ENCODE measurements at regions not wholly inside any gene's neighbourhood (a gene's known extent, or its start where the extent isn't known, plus 50 kb on each side); places are given as distances from the start of the nearest gene placed in this dataset.

- Histone ChIP-seq H3K27me3 (ENCODE audit: control insufficient read depth, insufficient read depth, low read length) (no peaks in the 10 kb centered on the region), H3K9me3 (replicated peaks; ENCODE audit: low read length) (no peaks in the 10 kb centered on the region), H3K36me3 (ENCODE audit: insufficient read depth, low read length) (no peaks in the 10 kb centered on the region), H3K9ac (ENCODE audit: low read depth, low read length) (no peak overlapping the region), H3K4me3 (ENCODE audit: low read length) (no peak overlapping the region), H3K4me2 (ENCODE audit: low read length) (no peak overlapping the region), H3K4me1 (ENCODE audit: control insufficient read depth, insufficient read depth, low read length) (peaks cover 16% of the 10 kb centered on the region)
Measured at GRCh38 chr6:50143011-50143719, 93.4 kb upstream of the DEFB112 start.

GRCh38 chr6:50145125-50145524, 95.4 kb upstream of the DEFB112 start:
- H3K4me1 ChIP-seq (ENCODE audit: control insufficient read depth, insufficient read depth, low read length), result peaks cover 16% of the 10 kb centered on the region
- no peak overlapping the region for H3K4me3 ChIP-seq (ENCODE audit: low read length)
- no peak overlapping the region for H3K4me2 ChIP-seq (ENCODE audit: low read length)
- no peak overlapping the region for H3K9ac ChIP-seq (ENCODE audit: low read depth, low read length)
- H3K27me3 ChIP-seq (ENCODE audit: control insufficient read depth, insufficient read depth, low read length), result no peaks in the 10 kb centered on the region
- H3K9me3 ChIP-seq (replicated peaks; ENCODE audit: low read length), result no peaks in the 10 kb centered on the region
- H3K36me3 ChIP-seq (ENCODE audit: insufficient read depth, low read length), result no peaks in the 10 kb centered on the region

- no peaks in the 10 kb centered on the region for H3K36me3 ChIP-seq (ENCODE audit: insufficient read depth, low read length)
- peaks cover 16% of the 10 kb centered on the region for H3K4me1 ChIP-seq (ENCODE audit: control insufficient read depth, insufficient read depth, low read length)
- no peaks in the 10 kb centered on the region for H3K27me3 ChIP-seq (ENCODE audit: control insufficient read depth, insufficient read depth, low read length)
- no peak overlapping the region for H3K9ac ChIP-seq (ENCODE audit: low read depth, low read length)
- H3K9me3 ChIP-seq (replicated peaks; ENCODE audit: low read length), result no peaks in the 10 kb centered on the region
- H3K4me3 ChIP-seq (ENCODE audit: low read length), result no peak overlapping the region
- H3K4me2 ChIP-seq (ENCODE audit: low read length), result peak overlapping the region; percentile 61
Measured at GRCh38 chr6:50147371-50147770, 97.6 kb upstream of the DEFB112 start.

DNA sequence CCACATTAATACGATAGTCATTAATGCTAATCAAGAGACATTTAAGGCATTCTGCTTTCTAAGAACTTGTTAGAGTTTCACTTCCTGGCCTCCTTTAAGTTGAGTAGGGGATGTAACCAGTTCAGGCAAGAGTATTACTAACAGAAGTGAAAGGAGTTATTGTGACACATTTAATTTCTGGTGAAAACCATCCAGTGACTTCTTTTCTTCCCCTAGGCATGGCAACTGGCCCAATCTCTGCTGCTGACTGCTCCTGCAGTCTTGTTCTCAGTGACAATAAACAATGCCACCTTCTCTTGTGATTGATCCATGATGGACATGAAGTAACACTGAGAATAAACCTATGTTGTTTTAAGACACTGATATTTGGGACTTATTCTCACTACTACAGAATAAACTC, 130.9 kb upstream of the DEFB112 start:
- Histone ChIP-seq H3K9ac (ENCODE audit: low read depth, low read length) (no peak overlapping the region), H3K4me1 (ENCODE audit: control insufficient read depth, insufficient read depth, low read length) (no peaks in the 10 kb centered on the region), H3K27me3 (ENCODE audit: control insufficient read depth, insufficient read depth, low read length) (no peaks in the 10 kb centered on the region), H3K9me3 (replicated peaks; ENCODE audit: low read length) (no peaks in the 10 kb centered on the region), H3K36me3 (ENCODE audit: insufficient read depth, low read length) (no peaks in the 10 kb centered on the region), H3K4me2 (ENCODE audit: low read length) (no peak overlapping the region), H3K4me3 (ENCODE audit: low read length) (no peak overlapping the region)

DNA sequence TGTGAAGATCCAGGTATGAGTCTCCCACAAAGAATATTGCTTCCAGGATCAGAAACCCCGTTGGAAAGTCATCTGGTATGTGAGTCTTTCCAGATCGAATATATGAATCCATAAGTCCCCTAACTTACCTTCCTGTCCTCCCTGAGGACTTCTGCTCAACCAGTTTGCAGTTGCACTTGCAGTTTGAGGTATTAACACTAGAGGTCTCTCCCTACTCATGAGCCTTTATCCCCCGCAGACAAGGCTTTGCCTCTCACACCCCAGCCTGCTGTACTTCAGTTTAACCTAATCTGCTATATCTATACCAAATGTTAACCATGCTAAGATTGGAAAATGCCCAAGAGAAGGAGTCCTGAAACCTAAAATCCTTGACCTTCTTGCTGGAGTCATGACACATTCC, 135.3 kb upstream of the DEFB112 start:
- Histone ChIP-seq H3K9ac (ENCODE audit: low read depth, low read length) (no peak overlapping the region), H3K4me3 (ENCODE audit: low read length) (no peak overlapping the region), H3K36me3 (ENCODE audit: insufficient read depth, low read length) (no peaks in the 10 kb centered on the region), H3K4me2 (ENCODE audit: low read length) (no peak overlapping the region), H3K4me1 (ENCODE audit: control insufficient read depth, insufficient read depth, low read length) (no peaks in the 10 kb centered on the region), H3K27me3 (ENCODE audit: control insufficient read depth, insufficient read depth, low read length) (no peaks in the 10 kb centered on the region), H3K9me3 (replicated peaks; ENCODE audit: low read length) (no peaks in the 10 kb centered on the region)

DNA sequence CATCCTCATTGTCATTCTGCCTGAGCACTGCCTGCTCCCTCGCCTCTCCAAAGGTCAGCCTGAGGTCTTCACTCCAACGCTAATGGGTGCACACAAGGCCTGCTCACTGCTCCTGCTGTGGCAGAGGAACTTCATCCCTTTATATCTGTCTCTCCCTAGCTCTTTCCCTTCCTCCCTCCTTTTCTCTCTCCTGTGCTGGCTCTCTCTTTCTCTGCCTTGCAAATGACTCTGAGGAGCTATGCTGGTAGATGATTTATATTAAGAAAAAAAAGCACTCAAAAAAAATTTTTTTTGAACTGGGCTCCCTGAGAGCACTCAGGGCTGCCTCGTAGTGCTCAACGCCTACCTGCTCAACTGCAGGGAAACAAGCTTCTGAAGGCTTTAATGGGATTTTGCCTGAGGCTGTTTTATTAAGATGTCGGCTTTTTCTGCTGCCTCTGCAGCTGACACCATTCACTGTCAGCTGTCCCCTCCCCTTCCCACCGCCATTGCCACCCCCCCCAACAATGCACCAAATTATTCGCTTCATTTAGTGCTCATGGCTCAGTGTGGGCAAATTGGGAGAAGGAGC, 137.7 kb upstream of the DEFB112 start:
- H3K4me1 ChIP-seq (ENCODE audit: control insufficient read depth, insufficient read depth, low read length), result no peaks in the 10 kb centered on the region

DNA sequence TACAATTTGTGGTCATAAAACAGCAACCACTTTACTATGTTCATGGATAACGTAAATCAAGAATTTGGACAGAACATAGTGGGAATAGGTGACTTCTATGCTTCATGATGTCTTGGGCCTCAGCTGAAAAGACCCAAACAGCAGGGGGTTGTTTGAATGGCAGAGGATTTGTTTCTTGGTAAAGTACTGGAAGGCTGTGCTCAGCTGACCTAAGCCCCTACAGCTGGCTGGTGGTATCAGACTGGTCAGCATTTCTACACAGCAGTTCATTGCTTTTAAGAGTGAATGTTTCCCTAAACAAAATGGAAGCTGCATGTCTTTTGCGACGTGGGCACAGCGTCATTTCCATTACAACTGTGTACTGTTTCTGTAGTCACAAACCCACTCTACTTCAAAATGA, 148.5 kb upstream of the DEFB112 start:
- no peaks in the 10 kb centered on the region for H3K27me3 ChIP-seq (ENCODE audit: control insufficient read depth, insufficient read depth, low read length)
- no peak overlapping the region for H3K9ac ChIP-seq (ENCODE audit: low read depth, low read length)
- no peak overlapping the region for H3K4me3 ChIP-seq (ENCODE audit: low read length)
- H3K36me3 ChIP-seq (ENCODE audit: insufficient read depth, low read length), result no peaks in the 10 kb centered on the region
- no peaks in the 10 kb centered on the region for H3K4me1 ChIP-seq (ENCODE audit: control insufficient read depth, insufficient read depth, low read length)
- no peaks in the 10 kb centered on the region for H3K9me3 ChIP-seq (replicated peaks; ENCODE audit: low read length)
- H3K4me2 ChIP-seq (ENCODE audit: low read length), result no peak overlapping the region

More for the DNA sequence above, 137.7 kb upstream of the DEFB112 start:
- H3K36me3 ChIP-seq (ENCODE audit: insufficient read depth, low read length), result no peaks in the 10 kb centered on the region
- no peak overlapping the region for H3K4me2 ChIP-seq (ENCODE audit: low read length)
- no peaks in the 10 kb centered on the region for H3K27me3 ChIP-seq (ENCODE audit: control insufficient read depth, insufficient read depth, low read length)
- H3K4me3 ChIP-seq (ENCODE audit: low read length), result no peak overlapping the region
- no peak overlapping the region for H3K9ac ChIP-seq (ENCODE audit: low read depth, low read length)
- no peaks in the 10 kb centered on the region for H3K9me3 ChIP-seq (replicated peaks; ENCODE audit: low read length)

GRCh38 chr6:50202766-50203165, 153.0 kb upstream of the DEFB112 start:
- Histone ChIP-seq H3K4me2 (ENCODE audit: low read length) (no peak overlapping the region), H3K9me3 (replicated peaks; ENCODE audit: low read length) (no peaks in the 10 kb centered on the region), H3K4me1 (ENCODE audit: control insufficient read depth, insufficient read depth, low read length) (no peaks in the 10 kb centered on the region), H3K9ac (ENCODE audit: low read depth, low read length) (no peak overlapping the region), H3K27me3 (ENCODE audit: control insufficient read depth, insufficient read depth, low read length) (no peaks in the 10 kb centered on the region), H3K4me3 (ENCODE audit: low read length) (no peak overlapping the region), H3K36me3 (ENCODE audit: insufficient read depth, low read length) (no peaks in the 10 kb centered on the region)

DNA sequence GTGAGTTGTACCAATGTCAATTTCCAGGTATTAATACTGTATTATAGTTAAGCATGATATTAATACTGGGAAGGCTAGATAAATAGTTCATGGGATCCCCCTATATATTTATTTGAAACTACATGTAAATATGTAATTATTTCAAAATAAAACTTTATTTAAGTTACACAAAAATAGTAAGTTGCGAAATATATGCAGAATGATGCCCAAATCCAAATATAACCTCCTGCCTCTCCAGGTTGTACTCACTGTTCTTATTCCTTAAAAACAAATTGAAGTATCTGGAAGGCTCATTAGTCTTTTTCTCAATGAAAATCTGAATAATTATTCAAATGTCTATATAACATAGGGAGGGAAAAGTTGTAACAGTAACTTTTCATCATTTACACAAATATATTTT, 161.9 kb upstream of the DEFB112 start:
- Histone ChIP-seq H3K36me3 (ENCODE audit: insufficient read depth, low read length) (no peaks in the 10 kb centered on the region), H3K9me3 (replicated peaks; ENCODE audit: low read length) (no peaks in the 10 kb centered on the region), H3K4me2 (ENCODE audit: low read length) (no peak overlapping the region), H3K9ac (ENCODE audit: low read depth, low read length) (no peak overlapping the region), H3K27me3 (ENCODE audit: control insufficient read depth, insufficient read depth, low read length) (peaks cover 5% of the 10 kb centered on the region), H3K4me3 (ENCODE audit: low read length) (no peak overlapping the region), H3K4me1 (ENCODE audit: control insufficient read depth, insufficient read depth, low read length) (no peaks in the 10 kb centered on the region)

DNA sequence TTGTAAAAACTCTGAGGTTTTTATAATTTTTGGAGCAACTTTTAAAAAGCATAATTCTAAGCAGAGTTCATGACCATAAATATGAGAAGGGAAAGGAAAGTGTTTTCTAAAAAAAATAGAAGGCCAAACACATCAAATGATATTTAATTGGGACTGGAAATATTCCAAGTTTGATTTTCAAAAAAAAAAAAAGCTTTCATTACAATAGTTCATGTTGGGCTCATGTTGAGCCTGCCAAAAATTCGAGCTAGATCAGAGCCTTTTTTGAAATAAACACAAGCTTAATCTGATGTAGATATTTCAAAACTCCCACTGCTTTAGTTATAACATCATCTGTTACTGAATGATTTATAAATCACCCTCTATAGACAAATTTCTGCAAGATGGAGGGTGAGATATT, 163.4 kb upstream of the DEFB112 start:
- H3K9ac ChIP-seq (ENCODE audit: low read depth, low read length), result no peak overlapping the region
- H3K4me1 ChIP-seq (ENCODE audit: control insufficient read depth, insufficient read depth, low read length), result no peaks in the 10 kb centered on the region
- H3K9me3 ChIP-seq (replicated peaks; ENCODE audit: low read length), result no peaks in the 10 kb centered on the region
- no peak overlapping the region for H3K4me3 ChIP-seq (ENCODE audit: low read length)
- H3K4me2 ChIP-seq (ENCODE audit: low read length), result no peak overlapping the region
- no peaks in the 10 kb centered on the region for H3K36me3 ChIP-seq (ENCODE audit: insufficient read depth, low read length)
- H3K27me3 ChIP-seq (ENCODE audit: control insufficient read depth, insufficient read depth, low read length), result peaks cover 5% of the 10 kb centered on the region

- H3K9ac ChIP-seq (ENCODE audit: low read depth, low read length), result no peak overlapping the region
- peaks cover 5% of the 10 kb centered on the region for H3K27me3 ChIP-seq (ENCODE audit: control insufficient read depth, insufficient read depth, low read length)
- H3K4me1 ChIP-seq (ENCODE audit: control insufficient read depth, insufficient read depth, low read length), result no peaks in the 10 kb centered on the region
- no peaks in the 10 kb centered on the region for H3K36me3 ChIP-seq (ENCODE audit: insufficient read depth, low read length)
- H3K4me2 ChIP-seq (ENCODE audit: low read length), result no peak overlapping the region
- H3K4me3 ChIP-seq (ENCODE audit: low read length), result no peak overlapping the region
- H3K9me3 ChIP-seq (replicated peaks; ENCODE audit: low read length), result no peaks in the 10 kb centered on the region
Measured at GRCh38 chr6:50214937-50215336, 165.2 kb upstream of the DEFB112 start.

- no peak overlapping the region for H3K4me3 ChIP-seq (ENCODE audit: low read length)
- no peaks in the 10 kb centered on the region for H3K36me3 ChIP-seq (ENCODE audit: insufficient read depth, low read length)
- H3K9ac ChIP-seq (ENCODE audit: low read depth, low read length), result no peak overlapping the region
- no peak overlapping the region for H3K4me2 ChIP-seq (ENCODE audit: low read length)
- H3K9me3 ChIP-seq (replicated peaks; ENCODE audit: low read length), result no peaks in the 10 kb centered on the region
- no peaks in the 10 kb centered on the region for H3K4me1 ChIP-seq (ENCODE audit: control insufficient read depth, insufficient read depth, low read length)
- peaks cover 5% of the 10 kb centered on the region for H3K27me3 ChIP-seq (ENCODE audit: control insufficient read depth, insufficient read depth, low read length)
Measured at GRCh38 chr6:50217841-50218240, 168.1 kb upstream of the DEFB112 start.
